Skeletal muscle satellite cell (primary cell): ENCODE measurements at regions not wholly inside any gene's neighbourhood (a gene's known extent, or its start where the extent isn't known, plus 50 kb on each side); places are given as distances from the start of the nearest gene placed in this dataset.

Experiments used
- H3K27me3 ChIP-seq: 2 replicates; pipeline ENCODE4 v1.7.0; 2013; ENCODE audit warnings: low read length; ENCODE audit not compliant: control insufficient read depth, insufficient read depth
- H3K36me3 ChIP-seq: 2 replicates; pipeline ENCODE4 v1.7.0; 2013; ENCODE audit warnings: mild to moderate bottlenecking, control low read depth, low read length; ENCODE audit not compliant: insufficient read depth
- H3K4me1 ChIP-seq: 2 replicates; pipeline ENCODE4 v1.7.0; 2013; ENCODE audit warnings: low read length; ENCODE audit not compliant: control insufficient read depth, insufficient read depth
- H3K4me2 ChIP-seq: 2 replicates; pipeline ENCODE4 v1.7.0; 2013; ENCODE audit warnings: mild to moderate bottlenecking, low read length
- H3K4me3 ChIP-seq: 2 replicates; pipeline ENCODE4 v1.7.0; 2013; ENCODE audit warnings: low read length
- H3K9ac ChIP-seq: 2 replicates; pipeline ENCODE4 v1.7.0; 2013; ENCODE audit warnings: mild to moderate bottlenecking, low read depth, low read length, moderate library complexity
- H3K9me3 ChIP-seq: replicated peaks from 2 replicates; pipeline ENCODE4 v1.7.0; 2013; ENCODE audit warnings: mild to moderate bottlenecking, control low read depth, low read length

- no peak overlapping the region for H3K9ac ChIP-seq
- H3K9me3 ChIP-seq: no peaks in the 10 kb centered on the region
- H3K4me3 ChIP-seq: no peak overlapping the region
- no peak overlapping the region for H3K4me2 ChIP-seq
- H3K36me3 ChIP-seq: no peaks in the 10 kb centered on the region
- no peaks in the 10 kb centered on the region for H3K4me1 ChIP-seq
- H3K27me3 ChIP-seq: no peaks in the 10 kb centered on the region
Measured at GRCh38 chr15:98312913-98313312, 335.4 kb upstream of the IGF1R start.

- H3K9ac ChIP-seq: no peak overlapping the region
- H3K4me3 ChIP-seq: no peak overlapping the region
- H3K27me3 ChIP-seq: no peaks in the 10 kb centered on the region
- no peaks in the 10 kb centered on the region for H3K4me1 ChIP-seq
- H3K4me2 ChIP-seq: no peak overlapping the region
- no peaks in the 10 kb centered on the region for H3K9me3 ChIP-seq
- H3K36me3 ChIP-seq: no peaks in the 10 kb centered on the region
Measured at GRCh38 chr15:98315971-98316370, 332.4 kb upstream of the IGF1R start.

DNA sequence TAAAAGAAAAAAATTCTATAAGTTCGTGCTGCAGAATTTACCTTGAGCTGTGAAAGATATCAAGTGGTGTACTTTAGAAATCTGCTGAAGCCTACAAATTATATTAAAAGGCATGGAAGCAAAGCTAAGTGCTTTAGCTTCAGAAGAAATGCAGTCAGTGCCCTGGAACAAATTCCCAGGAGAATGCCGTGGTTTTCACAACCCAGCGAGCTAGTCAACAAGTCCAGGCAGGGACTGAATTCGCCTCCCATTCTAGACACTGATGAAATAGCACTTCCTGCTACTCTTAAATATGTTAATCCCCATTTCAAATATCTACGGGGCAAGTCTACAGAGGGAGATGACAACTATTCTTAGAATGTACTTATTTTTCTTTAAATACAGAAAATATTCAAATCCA, 326.4 kb upstream of the IGF1R start:
- Histone ChIP-seq H3K4me2 (no peak overlapping the region), H3K9ac (no peak overlapping the region), H3K4me1 (no peaks in the 10 kb centered on the region), H3K4me3 (no peak overlapping the region), H3K9me3 (no peaks in the 10 kb centered on the region), H3K27me3 (no peaks in the 10 kb centered on the region), H3K36me3 (no peaks in the 10 kb centered on the region)

DNA sequence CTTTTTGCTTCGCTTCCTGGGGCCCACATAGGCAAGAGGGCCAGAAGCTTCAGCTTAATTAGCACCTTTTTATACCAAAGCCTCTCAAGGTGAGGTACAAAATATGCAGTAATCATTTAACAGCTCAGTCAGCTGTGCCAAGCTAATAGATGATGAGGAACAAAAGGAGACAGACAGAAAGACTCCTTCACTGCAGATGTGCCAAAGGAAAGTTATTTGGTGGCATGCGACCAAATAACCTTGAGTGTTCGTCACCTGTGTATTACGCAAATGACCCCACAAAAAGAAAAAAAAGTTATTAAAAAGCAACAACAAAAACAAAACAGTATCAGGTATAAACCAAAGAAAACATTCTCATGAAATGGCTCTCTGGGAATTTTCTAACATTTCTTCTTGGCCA, 325.8 kb upstream of the IGF1R start:
- Histone ChIP-seq H3K9me3 (no peaks in the 10 kb centered on the region), H3K36me3 (no peaks in the 10 kb centered on the region), H3K4me2 (no peak overlapping the region), H3K27me3 (no peaks in the 10 kb centered on the region), H3K9ac (no peak overlapping the region), H3K4me3 (no peak overlapping the region), H3K4me1 (no peaks in the 10 kb centered on the region)

DNA sequence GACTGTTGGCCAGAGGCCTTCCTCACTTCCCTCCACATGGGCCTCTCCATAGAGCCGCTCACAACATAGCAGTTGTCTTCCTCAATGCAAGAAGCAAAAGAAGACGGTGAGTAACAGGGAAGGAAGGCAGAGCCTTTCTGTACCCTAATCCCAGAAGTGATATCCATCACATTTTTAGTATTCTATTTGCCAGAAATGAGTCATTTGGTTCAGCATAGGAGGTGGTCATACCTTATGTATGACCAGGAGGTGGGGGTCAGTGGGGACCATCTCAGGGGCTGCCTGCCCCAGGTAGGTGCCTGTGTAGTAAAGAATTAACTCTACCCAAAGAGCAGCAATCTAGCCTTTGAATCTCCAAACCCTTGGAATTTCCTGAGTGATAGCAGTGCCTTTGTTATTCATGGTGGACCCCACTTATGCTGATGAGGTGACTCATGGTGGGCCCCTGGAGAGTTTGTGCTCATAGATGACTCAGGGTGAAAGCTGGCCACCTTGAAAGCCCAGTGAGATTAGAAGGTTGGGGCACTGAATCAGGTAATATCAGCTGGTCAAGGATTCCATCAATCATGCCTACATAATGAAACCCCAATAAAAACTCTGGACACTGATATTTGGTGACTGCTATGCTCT, 323.9 kb upstream of the IGF1R start:
- Histone ChIP-seq H3K4me2 (no peak overlapping the region), H3K9ac (no peak overlapping the region), H3K36me3 (no peaks in the 10 kb centered on the region)

DNA sequence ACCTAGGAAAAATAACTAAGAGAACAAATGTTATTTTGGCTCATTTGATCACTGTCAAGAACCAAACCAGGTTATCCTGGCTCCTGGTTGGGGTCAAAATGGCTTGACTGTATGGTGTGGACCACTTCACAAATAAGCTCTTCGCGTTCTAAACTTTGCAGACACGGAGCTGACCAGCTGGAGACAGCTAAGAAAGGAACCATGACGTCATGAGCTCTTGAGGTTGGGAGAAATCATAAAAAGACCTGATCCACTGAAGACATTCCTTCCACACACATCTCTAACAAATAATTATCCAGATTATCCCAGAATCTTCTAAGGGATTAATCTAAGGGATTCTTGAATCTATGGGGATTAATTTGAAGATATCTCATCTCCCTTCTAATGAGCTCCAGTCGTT, 321.5 kb upstream of the IGF1R start:
- Histone ChIP-seq H3K36me3 (no peaks in the 10 kb centered on the region), H3K4me2 (no peak overlapping the region), H3K9ac (no peak overlapping the region), H3K27me3 (no peaks in the 10 kb centered on the region), H3K9me3 (no peaks in the 10 kb centered on the region), H3K4me3 (no peak overlapping the region), H3K4me1 (no peaks in the 10 kb centered on the region)

More for the DNA sequence above, 323.9 kb upstream of the IGF1R start:
- Histone ChIP-seq H3K4me1 (no peaks in the 10 kb centered on the region), H3K4me3 (no peak overlapping the region), H3K27me3 (no peaks in the 10 kb centered on the region), H3K9me3 (no peaks in the 10 kb centered on the region)

GRCh38 chr15:98330258-98330657, 318.1 kb upstream of the IGF1R start:
- H3K4me3 ChIP-seq: no peak overlapping the region
- no peaks in the 10 kb centered on the region for H3K27me3 ChIP-seq
- H3K9ac ChIP-seq: no peak overlapping the region
- H3K36me3 ChIP-seq: no peaks in the 10 kb centered on the region
- no peaks in the 10 kb centered on the region for H3K4me1 ChIP-seq
- H3K4me2 ChIP-seq: no peak overlapping the region
- H3K9me3 ChIP-seq: peaks cover 3% of the 10 kb centered on the region

DNA sequence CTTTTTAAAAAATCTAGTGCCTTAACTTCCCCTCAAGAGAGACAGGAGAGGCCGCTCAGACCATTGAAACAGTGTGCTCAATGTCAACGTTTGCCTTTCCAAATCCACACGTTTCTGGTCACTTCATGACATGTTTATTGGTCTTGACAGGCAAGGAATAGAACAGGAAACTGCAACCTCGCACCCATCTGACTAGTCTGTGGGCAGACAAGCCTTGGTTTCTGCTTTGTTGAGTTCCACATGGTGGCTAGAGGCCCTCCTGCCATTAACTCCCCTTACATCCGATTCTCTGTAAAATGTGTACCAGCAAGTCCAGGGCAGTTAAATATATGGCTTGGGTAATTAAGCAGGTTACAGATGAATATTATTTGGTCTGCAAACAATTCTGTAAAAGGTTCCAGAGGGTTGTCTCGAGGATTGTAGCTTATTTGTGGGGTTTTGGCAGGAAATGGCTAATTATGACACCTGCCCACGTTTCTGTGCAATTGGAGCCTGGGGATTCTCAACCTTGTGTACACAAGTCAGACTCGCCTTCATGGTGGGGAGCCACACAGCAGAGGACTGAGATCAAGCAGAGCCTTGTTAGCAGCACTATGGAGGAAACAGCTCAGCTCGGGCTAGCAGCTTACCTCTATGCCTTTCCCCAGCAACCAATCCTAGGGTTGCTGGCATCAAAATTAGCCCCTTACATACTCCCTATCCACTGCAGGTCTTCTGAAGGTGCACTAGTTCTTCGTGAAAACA, 317.5 kb upstream of the IGF1R start:
- Histone ChIP-seq H3K36me3 (no peaks in the 10 kb centered on the region), H3K9me3 (peaks cover 3% of the 10 kb centered on the region), H3K4me3 (no peak overlapping the region), H3K9ac (no peak overlapping the region), H3K27me3 (no peaks in the 10 kb centered on the region), H3K4me1 (no peaks in the 10 kb centered on the region), H3K4me2 (no peak overlapping the region)

DNA sequence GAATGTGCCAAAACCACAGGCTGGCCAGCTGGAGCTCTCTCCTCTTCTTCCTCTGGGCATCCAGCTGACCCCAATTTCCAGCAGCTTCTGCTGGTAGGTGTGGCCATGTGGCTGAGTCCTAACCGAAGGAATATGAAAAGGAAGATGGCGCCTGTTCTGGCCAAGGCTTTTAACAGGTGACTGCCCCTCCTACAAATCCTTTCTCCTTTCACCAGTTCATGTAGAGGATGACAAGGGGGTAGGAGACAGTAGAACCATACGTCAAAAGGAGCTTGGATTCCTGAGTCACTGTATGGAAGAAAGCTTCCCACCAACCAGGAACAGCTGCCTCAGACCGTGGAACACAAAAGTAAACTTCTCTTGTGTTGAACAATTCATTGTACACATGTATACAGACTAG, 316.7 kb upstream of the IGF1R start:
- no peaks in the 10 kb centered on the region for H3K4me1 ChIP-seq
- H3K9me3 ChIP-seq: peaks cover 3% of the 10 kb centered on the region
- H3K9ac ChIP-seq: no peak overlapping the region
- H3K36me3 ChIP-seq: no peaks in the 10 kb centered on the region
- H3K4me2 ChIP-seq: no peak overlapping the region
- H3K27me3 ChIP-seq: no peaks in the 10 kb centered on the region
- H3K4me3 ChIP-seq: no peak overlapping the region

- no peaks in the 10 kb centered on the region for H3K36me3 ChIP-seq
- H3K4me3 ChIP-seq: no peak overlapping the region
- peaks cover 3% of the 10 kb centered on the region for H3K9me3 ChIP-seq
- H3K27me3 ChIP-seq: no peaks in the 10 kb centered on the region
- no peak overlapping the region for H3K9ac ChIP-seq
- no peaks in the 10 kb centered on the region for H3K4me1 ChIP-seq
- H3K4me2 ChIP-seq: no peak overlapping the region
Measured at GRCh38 chr15:98333251-98333650, 315.1 kb upstream of the IGF1R start.

DNA sequence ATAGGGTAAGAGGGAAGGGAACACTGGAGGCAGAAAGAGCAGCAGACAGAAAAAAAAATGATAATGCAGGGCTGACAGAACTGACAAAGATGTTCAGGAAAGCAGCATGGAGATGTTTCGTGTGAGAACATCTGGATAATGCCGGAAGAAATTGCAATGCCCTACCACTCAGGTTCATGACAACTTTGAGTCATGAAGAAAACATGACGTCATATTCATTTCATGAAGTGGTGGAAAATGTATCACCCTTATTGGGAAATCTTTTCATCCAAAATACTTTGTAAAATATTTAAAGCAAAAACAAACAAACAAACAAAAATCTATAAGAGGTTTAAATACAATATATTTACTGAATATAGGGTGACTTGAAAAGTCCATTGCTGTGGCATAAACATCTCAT, 305.4 kb upstream of the IGF1R start:
- Histone ChIP-seq H3K9ac (no peak overlapping the region), H3K4me1 (no peaks in the 10 kb centered on the region), H3K4me3 (no peak overlapping the region), H3K4me2 (no peak overlapping the region), H3K9me3 (no peaks in the 10 kb centered on the region), H3K36me3 (no peaks in the 10 kb centered on the region), H3K27me3 (no peaks in the 10 kb centered on the region)

DNA sequence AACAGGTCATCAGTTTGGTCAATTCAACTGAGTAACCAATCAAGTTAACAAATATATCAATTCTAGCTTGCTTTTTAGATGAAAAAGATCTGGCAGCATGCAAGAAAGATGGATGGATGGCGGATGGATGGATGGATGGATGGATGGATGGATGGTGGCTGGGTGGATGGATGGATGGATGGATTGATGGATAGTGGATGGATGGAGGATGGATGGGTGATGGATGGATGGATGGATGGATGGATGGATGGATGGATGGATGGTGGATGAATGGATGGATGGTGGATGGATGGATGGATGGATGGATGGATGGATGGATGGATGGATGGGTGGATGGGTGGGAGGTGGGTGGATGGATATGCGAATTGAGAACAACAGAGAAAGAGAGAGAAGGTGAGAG, 303.7 kb upstream of the IGF1R start:
- no peaks in the 10 kb centered on the region for H3K4me1 ChIP-seq
- H3K4me2 ChIP-seq: no peak overlapping the region
- no peaks in the 10 kb centered on the region for H3K27me3 ChIP-seq
- no peak overlapping the region for H3K4me3 ChIP-seq
- no peaks in the 10 kb centered on the region for H3K9me3 ChIP-seq
- no peaks in the 10 kb centered on the region for H3K36me3 ChIP-seq
- no peak overlapping the region for H3K9ac ChIP-seq
